Suppressor macrophage (primary cell): ENCODE measurements at regions not wholly inside any gene's neighbourhood (a gene's known extent, or its start where the extent isn't known, plus 50 kb on each side); places are given as distances from the start of the nearest gene placed in this dataset.
"Not testable (repeated sequence)": the region's sequence is repeated elsewhere in the genome, so short reads cannot be mapped to it uniquely, and the experiment has no call there.

Experiments used
- DNase-seq, 4 experiments: peaks; one replicate each; pipeline ENCODE4 v3.0.0-alpha.2; 2020 to 2022

DNA sequence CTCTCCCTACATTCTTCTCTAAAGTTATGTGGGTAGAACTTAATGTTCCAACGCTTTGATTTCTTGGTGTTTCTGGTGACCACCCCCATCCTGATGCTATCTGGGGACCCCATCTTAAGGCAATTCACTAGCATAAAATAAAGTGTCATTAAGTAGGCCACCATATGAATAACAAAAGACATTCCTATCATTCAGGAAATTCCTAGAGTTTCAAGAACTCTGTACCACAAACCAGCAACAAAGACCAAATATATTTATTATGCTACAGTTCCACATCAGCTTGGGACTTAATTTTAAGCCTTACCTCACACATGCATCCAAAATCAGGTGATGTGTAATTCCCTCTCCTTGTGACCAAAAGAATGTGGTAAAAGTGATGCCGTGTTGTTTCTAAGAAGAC lies 254.6 kb upstream of the LRRC4C start:
- no peak for DNase-seq

DNA sequence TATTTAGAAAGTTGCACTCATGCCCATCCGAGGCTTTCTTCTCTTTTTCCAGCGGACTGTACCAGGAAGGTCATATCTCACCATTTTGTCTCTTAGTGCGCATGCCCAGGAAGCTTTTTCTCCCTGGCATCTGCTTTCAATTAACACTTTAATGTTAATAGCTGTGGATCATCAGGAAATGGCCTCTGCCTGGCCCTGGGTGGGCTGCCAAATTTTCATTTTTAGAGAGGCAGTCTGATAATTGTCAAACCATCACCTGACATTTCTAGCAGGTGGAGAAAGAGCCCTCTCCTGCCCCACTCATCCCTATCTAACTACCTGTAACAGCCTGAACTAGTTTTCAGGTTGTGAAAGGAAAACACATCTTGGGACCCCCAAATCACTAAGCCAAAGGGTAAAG lies 257.4 kb upstream of the LRRC4C start:
- no peak for DNase-seq

DNA sequence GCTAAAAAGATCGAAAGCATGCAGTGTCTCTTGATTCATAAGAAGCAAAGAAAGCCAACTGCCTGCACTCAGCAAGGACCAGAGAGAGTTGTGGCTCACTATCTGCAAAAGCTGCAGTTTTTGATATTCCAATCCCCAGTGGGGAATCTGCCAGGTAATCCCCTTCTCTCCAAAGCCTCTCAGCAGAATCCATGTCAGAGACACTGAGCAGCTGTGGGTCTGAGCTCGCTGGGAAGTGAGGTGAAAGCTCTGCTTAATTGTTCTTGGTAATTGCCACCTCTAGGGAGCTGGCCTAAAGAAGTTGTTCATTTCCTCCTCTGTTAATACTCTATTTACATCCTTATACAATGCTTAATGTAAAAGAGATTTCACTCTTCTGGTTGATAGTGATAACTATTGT lies 261.3 kb upstream of the LRRC4C start:
- no peak for DNase-seq

DNA sequence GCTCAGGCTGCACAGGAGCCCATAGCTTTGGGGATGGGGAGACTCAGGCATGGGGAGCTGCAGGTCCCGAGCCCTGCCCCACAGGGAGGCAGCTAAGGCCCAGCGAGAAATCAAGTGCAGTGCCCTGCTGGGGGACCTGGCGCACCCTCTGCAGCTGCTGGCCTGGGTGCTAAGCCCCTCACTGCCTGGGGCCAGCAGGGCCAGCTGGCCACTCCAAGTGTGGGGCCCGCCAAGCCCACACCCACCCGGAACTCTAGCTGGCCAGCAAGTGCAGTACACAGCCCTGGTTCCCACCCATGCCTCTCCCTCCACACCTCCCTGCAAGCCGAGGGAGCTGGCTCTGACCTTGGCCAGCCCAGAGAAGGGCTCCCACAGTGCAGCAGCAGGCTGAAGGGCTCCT lies 268.7 kb upstream of the LRRC4C start:
- DNase-seq: not testable (repeated sequence)

DNA sequence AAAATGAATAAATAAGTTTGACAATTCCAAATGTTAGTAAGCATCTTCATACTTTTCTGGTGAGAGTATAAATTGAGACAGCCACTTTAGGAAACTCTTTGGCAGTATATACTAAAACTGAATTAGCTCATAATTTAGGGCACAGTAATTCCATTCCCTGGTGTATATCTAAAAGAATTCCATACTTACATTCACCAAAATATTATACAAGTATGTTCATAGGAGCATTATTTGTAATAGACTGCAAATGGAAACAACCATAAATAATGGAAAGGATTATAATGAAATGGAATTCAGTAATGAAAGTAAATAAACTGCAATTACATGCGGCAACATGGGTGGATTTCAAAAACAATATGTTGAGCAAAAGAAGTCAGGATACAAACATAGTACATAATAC lies 315.8 kb upstream of the LRRC4C start:
- no peak for DNase-seq

DNA sequence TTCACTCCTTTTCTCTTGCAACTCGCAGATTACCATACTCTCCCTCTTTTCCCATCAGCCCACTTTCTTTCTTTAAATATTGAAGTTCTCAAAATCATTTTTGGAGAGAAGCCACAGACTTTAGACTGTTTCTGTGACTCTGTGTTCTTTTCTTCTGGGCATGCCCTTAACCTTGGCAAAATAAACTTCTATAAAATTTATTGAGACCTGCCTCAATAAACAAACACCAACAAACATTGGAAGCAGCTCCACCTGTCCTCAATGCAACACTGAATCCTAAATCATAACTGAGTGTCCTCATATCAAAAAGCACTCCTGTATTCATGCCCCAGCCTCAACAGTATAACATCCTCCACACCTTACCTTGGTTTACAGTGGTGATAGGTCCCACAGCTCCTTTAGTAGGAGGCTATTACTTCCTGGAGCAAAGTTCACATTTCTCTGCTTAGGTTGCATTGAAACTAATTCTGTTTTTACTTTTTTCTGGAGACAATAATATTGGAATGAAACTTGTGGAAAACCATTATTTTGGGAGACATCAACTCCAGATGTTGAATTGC lies 320.0 kb upstream of the LRRC4C start:
- DNase-seq: no peak

DNA sequence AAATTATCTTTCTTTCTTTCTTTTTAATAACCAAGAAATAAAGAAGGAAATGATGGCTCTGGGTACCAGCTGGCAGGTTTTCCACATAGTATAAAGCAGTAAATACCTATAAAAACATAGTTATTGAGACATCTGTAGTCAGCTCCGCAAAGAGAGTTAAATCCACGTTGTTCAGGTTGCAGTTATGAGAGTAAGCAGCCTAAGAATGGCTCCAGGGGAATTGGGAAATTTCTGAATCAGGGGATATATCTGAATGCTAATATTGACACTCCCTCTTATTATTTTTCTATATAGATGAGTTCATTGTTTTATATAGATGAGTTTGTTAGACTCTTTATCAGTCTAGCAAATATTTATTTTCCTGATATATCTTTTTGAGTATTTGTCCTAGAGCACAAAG lies 322.0 kb upstream of the LRRC4C start:
- DNase-seq: no peak

DNA sequence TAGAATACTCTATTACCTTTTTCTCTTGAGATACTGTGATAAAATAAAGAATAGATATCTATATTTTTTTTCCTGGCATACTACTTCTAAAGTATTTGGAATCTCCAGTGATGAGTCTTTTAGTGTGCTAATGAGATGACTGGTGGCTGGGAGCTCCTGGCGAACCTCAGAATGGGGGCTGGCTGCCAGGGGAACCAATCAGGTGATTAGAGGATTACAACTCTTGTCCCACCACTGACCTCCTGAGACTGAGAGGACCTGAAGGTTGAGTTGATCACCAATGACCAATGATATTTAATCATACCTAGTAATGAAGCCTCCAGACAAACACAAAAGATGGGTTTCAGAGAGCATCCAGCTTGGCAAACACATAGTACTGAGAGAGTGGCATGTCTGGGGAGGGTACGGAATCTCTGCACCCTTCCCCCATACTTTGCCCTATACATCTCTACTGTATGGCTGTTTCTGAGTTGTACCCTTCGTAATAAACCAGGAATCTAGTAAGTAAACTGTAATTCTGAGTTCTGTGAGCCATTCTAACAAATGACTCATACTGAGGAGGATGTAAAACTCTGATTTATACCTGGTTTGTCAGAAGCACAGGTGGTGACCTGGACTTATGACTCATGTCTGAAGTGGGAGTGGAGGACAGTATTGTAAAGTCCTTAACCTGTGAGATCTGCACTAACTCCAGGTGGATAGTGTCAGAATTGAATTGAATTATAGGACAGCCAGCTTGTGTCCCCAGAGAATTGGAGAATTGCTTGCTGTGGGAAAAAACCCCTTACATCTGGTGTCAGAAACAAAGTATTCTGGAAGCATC lies 325.3 kb upstream of the LRRC4C start:
- no peak for DNase-seq

DNA sequence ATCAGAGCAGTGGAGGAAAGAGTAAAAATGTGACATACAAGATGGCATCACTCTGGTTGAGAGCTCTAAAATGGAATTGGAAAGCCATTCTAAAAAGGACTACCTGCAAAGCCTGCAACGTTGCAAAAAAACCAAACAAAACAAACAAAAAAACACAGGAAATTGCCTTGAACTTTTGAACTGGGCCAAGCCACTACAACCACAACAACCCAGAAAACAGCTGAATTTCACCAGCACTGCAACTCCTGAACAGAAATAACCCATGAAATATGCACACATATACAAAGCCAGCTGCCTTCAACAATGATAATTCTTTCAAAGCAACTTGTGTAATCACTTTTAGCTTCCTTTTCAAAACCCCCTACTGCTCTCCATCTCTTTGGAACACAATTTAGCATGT lies 326.6 kb upstream of the LRRC4C start:
- DNase-seq: no peak

DNA sequence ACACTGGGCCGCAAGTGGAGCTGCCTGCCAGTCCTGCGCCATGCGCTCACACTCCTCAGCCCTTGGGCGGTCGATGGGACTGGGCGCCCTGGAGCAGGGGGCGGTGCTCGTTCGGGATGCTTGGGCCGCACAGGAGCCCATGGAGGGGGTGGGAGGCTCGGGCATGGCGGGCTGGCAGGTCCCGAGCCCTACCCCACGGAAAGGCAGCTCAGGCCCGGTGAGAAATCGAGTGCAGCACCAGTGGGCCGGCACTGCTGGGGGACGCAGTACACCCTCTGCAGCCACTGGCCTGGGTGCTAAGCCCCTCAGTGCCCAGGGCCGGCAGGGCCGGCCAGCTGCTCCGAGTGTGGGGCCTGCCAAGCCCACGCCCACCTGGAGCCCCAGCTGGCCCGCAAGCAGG lies 328.7 kb upstream of the LRRC4C start:
- no peak for DNase-seq

DNA sequence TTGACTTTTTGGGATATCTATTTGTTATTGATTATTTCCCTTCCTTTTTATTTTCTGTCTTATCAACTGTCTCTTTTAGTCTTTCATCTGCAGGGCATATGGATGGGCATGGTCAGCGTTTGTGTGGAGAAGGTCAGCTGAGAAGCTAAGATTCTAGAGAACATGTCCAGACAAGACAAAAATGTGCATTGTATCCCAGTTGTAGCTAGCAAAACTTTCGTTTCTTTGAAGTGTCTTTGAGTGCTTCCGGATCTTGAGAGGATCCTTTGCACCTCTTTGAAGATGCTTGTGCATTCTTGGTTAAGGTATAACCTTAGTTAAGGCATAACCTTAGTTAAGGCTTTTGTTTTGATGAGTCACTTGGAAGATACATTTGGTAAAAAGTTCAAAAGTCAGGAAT lies 329.9 kb upstream of the LRRC4C start:
- no peak for DNase-seq

DNA sequence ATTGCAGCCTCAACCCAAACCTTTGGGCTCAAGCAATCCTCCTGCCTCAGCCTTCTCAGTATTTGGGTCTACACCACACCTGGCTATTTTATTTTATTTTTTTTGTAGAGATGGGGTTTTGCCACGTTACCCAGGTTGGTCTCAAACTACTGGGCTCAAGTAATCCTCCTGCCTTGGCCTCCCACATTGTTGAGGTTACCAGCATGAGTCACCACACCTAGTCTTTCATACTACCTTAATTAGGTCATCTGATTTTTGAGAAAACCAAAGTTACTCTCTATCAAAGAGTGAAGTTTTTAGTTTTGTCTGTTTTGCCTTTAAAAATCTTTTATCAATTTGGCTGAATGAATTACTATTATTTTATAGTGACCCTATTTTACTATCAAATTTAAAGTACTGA lies 335.6 kb upstream of the LRRC4C start:
- no peak for DNase-seq

DNA sequence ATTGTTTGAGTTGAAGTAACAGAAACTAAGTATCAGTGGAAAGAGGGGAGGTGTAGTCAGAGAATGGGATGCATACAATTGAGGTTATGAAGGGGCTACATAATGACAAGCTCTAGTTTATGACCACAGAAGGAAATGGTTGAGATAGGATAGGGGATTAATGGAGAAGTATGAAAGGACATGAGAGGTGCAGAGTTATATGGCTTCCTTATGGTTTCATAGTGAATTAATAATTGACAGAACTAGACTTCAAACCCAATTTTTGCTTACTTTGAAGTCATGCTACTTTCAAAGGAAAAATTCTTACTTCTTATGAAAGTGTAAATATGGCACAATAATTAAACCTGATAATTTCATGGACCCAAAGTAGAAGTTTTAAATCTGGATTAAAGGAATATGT lies 340.3 kb upstream of the LRRC4C start:
- DNase-seq: no peak

DNA sequence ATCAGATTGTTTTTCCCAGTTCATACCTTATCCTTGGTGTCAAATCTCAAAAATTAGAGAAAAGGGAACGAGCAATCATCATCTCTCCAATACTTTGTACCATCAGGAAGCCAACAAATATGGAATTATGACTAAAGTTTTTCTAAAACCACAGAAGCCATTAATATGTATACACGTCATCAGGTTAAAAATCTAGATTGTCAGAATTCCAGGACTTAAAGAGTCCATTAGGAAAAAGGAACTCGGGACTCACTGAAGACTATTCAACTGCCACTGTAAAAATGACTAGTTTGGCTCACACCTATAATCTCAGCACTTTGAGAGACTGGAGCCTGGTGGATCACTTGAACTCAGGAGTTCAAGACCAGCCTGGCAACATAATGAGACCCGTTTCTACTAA lies 344.4 kb upstream of the LRRC4C start:
- no peak for DNase-seq

DNA sequence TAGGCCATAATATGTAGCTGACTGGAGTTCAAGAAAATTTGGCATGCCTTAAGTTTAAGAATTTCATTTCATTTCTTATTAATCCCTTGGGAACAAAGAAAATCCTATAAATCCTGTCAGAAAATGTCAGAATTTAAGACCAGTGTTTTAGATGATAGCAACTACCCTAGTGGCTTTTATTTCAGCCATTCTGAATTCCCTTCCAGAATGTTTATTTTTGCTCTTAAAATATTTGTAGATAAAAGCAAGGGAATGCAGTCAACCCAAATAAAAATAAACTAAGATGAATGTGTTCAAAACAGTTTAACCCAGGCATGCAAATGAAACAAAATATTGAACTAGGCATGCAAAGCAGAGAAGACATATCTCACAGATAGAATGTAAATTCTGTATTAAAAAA lies 356.9 kb upstream of the LRRC4C start:
- DNase-seq: no peak

DNA sequence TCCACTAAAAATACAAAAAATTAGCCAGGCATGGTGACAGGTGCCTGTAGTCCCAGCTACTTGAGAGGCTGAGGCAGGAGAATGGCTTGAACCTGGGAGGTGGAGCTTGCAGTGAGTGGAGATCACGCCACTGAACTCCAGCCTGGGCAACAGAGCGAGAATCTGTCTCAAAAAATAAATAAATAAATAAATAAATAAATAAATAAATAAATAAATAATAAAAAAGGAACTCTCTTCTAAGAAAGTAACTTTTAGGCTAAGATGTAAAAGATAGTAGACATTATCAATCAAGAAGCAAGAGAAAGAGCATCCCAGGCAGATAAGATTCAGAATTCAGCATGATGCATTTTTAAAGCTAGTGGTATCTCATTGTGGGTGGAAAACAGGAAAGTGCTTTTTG lies 364.8 kb upstream of the LRRC4C start:
- not testable (repeated sequence) for DNase-seq

DNA sequence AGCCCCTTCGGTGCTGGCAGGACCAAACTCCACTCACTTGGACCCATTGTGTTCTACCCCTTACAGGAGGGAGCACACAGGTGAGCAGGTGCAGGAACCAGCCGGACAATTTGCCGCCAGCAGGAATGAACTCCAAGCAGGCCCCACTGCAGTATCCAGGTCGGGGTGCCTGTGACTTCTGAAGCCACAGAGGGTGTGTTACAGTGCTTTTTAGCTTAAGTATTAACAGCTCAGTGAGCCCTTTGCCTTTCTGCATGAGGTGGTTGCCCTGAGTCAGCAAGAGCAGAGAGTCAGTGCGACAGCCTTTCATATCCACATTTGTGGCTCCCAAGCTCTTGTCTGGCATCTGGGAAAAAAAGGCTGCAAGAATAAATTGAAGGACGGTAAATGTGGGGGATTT lies 366.6 kb upstream of the LRRC4C start:
- no peak for DNase-seq

DNA sequence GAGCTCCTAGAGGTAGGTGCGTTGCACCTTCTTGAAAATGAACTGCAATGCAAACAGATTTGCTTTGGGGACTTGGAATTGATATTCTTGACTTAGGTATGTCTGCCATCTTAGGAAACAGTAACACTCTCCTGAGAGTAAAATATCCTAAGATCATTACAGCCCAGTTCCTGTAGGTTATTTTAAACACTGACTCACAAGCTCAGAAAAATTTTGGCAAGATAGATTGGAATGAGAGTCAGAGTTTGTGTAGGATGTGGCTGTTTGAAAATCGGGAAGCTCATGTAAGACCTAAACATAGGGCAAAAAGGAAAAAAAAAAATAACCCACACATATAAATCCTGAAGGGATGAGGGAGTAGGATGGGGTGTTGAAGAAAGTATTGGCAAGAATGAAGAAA lies 377.0 kb upstream of the LRRC4C start:
- DNase-seq: no peak

DNA sequence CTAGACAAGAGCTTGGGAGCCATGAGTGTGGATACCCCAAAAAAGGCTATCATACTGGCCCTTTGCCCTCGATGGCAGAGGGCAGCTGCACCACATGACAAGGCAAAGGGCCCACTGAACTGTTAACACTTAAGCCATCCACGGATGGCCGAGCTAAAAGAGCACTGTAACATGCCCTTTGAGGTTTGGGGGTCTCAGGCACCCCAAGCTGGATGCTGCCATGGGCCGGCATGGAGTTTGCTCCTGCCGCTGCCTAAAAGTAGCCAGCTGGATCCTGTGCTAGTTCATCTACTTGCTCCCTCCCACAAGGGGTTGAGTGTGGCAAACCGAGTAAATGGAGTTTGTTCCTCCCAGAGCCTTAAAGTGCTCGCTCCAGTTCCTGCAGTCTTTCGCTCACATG lies 383.2 kb upstream of the LRRC4C start:
- no peak for DNase-seq

DNA sequence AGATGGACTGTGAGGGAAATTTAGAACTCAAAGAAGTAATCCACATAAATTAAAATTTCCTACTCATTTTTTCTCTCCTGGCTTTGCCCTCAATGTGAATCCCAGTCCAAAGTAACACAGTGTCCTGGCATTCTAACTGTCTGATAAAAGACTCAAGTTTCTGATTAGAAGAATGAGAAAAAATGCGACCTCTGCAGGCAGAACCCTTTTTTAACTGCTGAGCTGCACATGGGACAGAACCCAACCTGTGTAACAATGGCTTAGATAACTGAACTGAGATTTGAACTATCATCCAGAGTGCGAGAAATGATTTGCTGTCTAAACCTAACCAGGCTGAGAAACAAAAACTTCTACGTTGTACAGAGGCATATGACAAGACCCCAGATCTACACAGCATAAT lies 385.6 kb upstream of the LRRC4C start:
- DNase-seq: no peak

DNA sequence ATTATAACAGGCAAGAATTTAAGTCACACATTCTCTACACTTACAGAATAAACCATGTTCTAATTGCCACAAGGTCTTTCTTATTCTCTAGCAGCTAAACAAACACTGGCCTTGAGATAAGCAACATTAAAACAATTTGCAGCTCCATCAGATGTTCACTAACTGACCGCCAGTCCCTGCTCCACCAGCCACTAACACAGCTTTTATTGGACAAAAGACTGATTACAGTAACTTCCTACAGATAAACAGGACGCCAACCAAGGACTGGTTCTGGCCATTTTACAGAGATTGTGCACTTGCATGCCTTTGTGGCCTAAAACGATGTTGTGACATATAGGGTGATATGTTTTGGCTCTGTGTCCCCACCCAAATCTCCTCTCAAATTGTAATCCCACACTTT lies 388.9 kb upstream of the LRRC4C start:
- no peak for DNase-seq

DNA sequence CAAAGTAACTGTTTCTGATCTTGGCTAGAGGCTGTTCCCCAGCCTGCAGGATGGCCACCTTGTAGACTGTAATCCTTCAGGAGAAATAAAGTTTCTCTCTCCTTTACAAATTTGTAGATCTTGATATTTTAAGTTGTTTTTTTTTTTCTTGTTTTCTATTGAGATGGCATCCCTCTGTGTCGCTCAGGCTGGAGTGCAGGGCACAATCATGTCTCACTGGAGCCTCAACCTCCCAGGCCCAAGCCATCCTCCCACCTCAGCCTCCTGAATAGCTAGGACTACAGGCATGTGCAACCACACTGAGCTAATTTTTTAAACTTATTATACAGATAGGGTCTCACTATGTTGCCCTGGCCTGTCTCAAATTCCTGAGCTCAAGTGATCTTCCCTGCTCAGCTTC lies 389.8 kb upstream of the LRRC4C start:
- DNase-seq: no peak

DNA sequence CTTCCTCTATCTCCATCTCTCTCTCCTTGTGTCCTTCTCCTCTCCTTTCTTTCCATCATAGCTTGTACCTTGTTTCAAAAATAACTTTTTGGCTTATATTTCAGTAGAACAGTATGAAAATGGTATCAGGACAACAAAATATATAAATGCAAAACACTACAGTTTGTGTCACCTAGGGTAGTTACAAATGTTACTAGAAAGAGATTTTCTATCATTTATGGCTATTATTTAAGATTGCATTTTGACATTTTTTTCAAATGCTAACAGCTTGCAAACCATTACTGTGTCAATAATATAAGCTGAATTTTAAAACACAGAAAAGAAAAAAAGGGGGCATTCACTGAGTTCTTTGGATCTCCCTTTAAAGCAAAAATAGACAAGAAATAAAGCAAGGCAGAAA lies 392.3 kb upstream of the LRRC4C start:
- DNase-seq: no peak

DNA sequence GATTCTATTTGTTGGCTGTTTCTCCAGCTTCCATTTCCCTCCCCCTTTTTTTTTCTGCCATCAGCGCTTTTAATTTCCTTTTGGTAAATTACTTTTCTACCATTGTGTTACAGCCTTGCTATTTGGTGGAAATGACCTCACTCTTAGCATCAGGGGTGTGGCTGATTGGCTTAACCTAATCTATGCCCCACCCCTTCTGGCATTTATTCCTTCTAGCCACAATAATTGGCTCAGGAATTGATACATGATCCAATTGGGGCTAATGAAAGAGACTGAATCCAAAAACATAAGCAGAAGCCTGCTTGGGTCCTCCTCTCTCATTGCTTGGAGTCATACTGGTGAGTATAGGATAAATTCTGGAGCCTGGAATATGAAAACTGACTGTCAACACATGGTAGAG lies 402.4 kb upstream of the LRRC4C start:
- no peak for DNase-seq

DNA sequence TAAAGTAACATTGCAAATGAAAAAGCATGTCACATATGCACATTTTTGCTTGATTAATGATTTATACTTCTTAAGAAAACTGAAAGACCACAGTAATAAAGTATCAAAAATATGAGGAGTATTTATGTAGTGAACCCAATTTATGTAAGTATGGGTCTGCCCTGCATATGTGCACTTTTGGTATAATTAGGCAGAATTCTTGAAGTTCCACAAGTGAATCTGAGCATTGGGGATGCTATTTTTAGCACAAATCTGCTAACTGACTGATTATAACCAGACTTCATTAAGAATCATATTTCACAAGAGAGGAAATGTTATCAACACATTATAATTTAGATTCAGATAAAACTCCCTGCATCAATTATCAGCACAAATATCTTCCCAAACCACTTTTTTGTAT lies 407.1 kb upstream of the LRRC4C start:
- no peak for DNase-seq
